Inferior parietal cortex (tissue), 1 donor: ENCODE measurements at regions not wholly inside any gene's neighbourhood (a gene's known extent, or its start where the extent isn't known, plus 50 kb on each side); places are given as distances from the start of the nearest gene placed in this dataset.
"Not testable (repeated sequence)": the region's sequence is repeated elsewhere in the genome, so short reads cannot be mapped to it uniquely, and the experiment has no call there.

Experiments used
- DNase-seq: peaks from one replicate; pipeline ENCODE4 v3.0.0-alpha.2; 2016; ENCODE audit errors: extremely low spot score

DNA sequence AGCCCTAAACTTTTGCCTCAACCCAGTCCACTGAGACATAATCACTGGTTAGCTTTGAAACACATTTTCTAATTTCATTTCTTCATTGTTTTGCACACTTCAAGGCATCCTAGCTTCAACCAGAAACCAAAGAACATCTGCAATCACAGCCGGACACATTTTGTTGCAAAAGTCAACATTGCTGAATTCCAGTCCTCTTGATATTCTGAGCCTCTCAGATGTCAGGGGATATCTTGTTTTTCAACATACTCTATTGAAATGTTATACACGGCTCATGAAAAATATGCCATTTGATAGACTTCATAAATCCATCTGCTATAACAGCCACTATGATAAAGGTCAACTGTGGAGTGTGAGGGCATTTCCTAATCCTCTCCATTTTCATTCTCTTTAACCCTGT lies 241.6 kb upstream of the PUDP start:
- no peak for DNase-seq

DNA sequence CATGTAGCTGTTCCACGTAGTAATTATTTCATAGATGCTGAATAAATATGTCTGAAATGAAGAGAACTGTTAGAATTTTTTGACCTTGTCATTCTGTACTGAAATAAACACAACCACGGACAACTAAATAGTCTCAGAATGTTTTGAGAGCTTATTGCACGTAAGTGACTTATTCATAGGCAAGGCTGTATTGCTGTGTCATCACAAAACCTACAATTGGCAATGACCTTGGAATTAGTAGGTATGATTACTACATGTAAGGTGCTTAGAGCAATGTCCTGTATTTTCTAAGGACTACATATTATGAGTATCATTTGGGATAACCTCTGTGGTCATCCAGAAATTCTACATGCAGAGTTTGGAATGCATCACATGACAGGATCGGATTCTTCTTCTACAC lies 237.2 kb upstream of the PUDP start:
- DNase-seq = no peak

DNA sequence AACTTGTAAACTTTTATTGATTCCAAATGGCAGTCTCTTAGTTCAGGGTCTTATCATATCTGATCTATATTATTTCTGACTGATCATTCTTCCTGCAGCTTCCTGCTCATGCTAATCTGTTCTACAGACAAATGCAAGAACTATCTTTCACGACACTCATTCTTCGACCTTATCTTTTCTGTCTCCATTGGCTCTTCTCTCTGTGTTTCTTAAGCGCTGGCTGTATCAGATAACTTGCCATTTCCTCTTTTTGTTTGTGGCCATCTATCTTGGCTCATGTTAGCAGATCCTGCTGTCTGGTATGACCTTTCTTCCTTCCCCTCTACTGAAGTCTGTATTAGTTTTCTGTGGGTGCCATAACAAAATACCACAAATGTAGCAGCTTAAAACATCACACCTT lies 230.5 kb upstream of the PUDP start:
- DNase-seq = no peak

DNA sequence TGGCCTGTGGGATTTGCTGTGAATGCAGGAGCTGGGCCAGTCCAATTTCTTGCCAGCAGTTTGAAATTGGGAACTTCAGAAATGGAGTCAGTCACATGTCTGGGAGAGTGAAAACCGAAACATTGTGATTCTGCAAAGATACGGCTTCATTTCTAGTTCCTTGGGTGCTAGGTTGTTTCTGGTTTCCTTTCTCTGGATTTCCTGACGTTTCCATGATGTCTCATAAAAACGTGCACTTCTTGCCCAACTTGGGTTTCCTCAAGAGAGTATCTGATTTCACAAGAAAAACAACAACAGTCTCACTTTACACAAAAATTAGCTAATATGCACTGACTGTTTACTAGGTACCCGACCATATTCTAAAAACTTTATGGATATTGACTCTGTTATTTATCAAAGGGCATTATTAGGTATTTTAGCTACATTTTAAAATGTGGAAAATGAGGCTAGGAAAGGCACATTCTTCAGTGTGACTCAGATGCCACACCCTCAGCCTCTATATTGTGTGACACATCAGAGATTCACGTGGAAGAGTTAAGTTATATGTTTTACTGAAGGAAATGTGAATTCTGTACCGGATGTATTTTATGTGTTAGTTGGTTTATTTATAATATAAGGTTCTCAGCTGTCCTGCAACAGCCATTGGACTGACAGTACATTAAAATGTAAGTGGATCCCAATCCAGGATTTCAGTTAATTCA lies 225.0 kb upstream of the PUDP start:
- DNase-seq = no peak

DNA sequence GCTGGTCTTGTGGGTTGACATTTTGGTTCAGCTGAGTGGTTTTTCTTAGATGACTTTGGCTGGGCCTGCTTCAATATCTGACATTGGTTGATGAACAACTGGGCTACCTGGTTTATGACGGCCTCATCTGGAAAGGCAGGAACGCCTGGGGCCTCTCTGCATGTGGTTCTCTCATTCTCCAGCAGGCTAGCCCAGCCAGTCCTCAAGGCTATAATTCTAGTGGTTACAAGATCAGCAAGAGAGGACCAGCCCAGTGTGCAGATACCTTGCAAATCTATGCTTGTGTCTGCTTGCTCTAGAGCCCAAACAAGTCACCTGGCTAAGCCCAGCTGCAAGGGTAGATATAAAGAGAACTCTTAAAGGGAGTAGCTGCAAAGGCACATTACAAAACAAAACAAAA lies 214.2 kb upstream of the PUDP start:
- DNase-seq = no peak

DNA sequence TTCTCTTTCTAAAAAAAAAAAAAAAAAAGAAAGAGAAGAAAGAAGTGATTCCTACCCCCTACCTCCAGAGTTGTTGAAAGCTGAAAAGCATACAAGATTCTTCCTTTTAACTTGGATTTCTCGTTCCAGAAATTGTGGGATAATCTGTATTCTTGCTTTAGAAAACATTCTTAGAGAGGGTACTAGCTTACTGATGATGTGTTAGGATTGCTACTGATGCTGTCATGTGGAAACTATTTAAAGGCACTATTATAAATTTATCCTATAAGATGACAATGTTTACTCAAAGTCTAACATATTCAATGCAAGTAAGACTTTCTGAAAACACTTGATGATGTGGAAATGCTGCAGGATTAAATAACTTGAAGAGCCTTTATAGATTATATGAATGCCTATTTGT lies 204.0 kb upstream of the PUDP start:
- DNase-seq = no peak

DNA sequence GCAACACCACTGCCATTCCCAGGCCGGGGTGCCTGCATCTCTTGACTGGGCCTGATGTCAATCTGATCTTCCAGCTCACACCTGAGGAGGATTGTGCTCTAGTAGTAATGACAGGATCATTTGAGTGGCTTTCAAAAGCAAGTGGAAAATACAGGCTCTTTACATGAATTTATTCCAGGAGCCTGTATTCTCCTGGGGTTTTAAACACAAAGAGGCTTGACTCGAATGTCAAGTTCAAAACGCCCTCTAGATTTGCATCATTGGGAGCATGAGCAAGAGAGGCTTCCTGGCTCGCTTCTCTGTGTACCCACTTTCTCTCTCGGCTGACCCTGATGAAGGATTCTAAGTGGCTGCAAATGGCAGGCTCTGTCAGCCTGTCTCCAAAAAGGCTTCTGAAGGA lies 199.5 kb upstream of the PUDP start:
- DNase-seq = no peak

DNA sequence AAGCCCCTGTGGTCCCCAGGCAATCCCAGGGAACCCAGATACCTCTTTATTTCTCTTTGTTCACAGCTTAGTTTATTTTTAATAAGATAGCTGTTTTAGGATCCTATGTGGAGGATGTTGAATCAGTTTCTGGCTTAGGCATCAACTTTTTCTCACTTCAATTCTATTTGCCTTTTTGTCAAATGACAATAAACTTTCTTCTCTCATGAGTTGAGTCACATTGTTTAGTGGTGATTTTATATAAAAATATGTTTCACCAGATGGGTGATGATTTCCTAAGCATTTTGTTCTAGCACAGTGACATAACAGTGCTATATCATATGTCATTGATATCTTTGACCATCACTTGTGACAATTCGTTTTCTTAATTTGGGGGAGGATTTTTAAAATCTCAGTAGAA lies 198.1 kb upstream of the PUDP start:
- no peak for DNase-seq

DNA sequence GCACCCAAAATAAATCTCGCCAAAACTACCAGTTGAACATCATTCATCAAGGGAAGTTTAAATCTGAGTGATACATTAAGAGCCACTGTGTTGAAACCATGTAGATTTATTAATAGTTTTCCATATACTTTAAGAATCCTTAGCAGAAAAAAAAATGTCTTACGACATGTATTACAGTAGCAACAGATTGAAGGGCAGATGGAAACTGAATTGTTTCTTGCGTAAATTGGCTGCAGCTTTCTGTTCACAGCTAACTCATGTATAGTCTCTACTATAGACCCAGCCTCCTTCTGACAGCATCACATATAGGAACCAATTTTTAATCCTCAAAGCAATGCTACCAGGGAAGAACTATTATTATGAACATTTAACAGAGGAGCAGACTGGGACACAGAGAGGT lies 195.2 kb upstream of the PUDP start:
- DNase-seq = no peak

DNA sequence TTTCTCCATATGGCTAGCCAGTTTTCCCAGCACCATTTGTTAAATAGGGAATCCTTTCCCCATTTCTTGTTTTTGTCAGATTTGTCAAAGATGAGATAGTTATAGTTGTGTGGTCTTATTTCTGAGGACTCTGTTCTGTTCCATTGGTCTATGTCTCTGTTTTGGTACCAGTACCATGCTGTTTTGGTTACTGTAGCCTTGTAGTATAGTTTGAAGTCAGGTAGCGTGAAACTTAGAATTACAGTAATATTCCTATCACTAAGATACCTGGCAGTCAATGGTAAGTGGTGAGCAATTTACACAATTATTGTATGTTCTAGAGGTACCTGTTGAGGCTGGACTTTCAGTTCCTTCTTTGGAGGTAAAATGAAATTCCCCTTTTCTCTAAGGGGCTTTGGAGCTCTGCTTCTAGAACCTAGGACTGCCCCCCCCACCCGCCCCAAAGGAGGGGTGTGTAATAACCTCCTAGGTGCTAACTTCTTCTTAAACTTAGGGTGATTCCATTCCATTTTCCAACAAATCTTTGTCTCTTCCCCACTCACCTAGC lies 187.9 kb upstream of the PUDP start:
- not testable (repeated sequence) for DNase-seq

DNA sequence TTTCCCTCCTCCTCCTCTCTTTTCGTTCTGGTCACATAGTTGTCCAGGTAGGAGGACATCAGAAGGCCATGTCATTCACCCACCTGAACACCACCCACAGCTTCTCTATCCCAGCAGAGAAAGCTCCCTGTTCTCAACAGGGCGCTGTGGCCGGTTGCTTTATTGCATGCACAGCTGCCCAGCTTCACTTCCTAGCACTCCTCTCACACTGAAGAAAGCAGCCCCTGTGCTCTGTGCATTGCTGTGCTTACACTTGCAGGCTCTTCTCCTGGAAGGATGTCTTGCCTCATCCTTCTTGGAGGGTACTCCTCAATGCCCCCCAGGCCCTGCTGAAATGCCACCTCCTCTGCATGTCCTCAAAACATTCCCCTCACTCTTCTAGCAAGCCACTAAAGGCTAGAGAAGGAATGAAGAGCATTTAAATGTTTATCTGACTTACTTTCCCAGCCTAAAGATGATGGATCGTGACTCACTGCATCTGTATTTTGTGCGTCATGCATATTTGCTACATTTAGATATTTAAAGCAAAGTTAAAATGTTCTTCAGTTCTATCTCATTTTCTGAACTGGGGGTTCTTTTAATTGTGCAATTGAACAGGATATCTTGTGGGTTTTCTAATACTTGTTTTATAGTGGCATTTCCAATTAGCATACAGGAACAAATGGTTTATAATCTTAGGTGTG lies 186.4 kb upstream of the PUDP start:
- DNase-seq = no peak

DNA sequence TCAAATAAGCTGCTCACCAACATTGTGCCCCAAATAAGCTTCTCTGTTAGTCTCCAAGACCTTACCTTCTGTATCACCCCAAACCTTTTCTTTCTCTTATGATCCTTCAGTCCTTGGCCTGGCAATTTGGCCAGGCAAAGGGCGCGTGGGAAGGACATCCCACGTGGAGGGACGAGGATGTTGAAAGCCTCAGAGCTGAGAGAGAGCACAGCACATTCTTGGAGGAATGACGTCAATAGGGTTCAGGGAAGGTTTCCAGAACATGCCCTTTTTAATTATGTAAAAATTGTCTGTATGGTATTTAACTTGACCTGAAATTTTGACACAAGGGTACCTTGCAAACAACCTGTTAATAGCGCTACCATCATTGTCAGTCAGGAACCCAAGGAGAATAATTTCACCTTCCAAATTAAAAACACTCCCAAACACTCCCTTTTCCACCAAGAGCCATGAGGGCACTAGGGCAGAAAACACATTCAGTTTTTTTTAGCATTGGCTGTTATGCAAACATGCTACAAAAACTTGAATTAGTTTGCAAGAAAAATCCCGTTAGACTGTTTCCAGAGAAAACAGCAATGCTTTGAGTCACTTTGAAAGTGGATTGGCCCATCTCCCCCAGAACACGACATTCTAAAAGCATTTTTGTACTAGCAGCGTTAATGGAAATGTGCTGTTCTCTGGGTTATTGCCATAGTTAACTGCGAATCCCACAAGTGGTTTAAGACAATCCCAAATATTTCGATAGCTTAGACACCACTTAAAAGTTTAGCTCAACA lies 183.2 kb upstream of the PUDP start:
- no peak for DNase-seq

DNA sequence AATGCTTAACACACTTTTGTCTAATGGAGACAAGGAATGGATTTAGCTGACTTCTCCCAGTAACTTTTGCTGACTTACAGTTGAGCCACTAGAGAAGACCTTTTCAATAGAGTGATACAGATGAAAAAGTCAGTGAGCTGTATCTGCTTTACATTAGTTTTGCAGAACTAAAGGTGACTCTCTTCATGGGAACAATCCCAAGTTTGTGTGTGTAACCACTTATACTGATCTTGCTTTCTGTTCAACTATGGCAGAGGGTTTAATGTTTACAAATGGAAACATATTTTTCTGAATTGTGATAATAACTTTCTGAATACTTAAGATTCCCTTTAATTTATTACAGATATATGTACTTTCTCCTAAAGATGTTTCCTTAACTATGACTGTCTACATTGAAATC lies 182.6 kb upstream of the PUDP start:
- no peak for DNase-seq

DNA sequence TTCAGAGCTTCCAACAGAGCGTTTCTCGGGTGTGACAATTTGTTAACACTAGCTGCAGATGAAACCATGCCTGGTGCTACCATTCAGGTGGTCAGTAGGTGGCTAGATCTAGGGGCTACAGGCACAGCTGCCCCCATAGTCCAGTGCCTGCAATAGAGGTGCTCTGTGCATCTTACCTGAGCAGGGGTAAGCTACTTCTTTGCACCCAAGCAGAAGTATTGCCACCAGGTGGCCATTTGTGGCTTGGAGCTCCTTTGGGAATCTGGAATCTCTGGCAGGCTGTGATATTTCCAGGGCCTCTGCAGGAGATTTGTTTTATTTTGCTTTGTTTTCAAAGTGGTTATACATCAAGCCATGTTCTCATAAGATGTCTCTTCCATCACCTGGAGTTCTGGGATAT lies 170.7 kb upstream of the PUDP start:
- DNase-seq = no peak

DNA sequence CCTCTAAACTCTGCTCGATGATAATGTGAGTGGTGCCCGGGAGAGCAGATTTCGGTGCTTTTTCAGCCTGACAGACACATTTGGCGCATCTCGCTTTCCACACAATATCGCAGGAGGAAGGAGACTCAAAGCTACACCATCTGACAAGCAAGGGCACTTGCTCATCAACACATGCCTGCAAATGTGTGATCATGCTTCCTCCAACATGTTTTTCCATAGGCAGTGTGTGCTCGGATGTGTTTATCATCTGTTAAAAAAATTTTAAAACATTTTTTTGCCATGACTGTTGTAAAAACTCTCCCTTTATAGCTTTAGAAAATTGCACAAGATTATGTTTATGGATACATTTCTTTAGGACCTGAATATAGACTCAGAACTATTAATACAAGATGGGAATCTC lies 170.3 kb upstream of the PUDP start:
- DNase-seq = peak; percentile 6

DNA sequence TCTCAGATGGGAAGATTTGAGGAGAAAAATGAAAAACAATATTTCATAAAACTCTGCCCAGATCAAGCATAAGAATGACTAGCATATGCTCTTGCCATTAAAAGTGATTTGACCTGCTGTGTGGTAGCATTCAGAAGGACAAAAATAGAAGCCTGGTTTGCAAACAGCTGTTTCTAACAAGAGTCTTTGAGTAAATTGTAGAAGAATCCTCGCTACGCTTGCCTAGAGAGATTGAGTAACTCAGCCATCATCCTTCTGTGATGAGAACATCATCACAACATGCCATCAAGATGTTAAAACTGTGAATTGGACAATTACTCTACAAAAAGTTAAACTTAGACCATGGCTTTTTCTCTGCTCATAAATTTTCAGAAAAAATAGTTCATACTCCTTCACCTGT lies 168.9 kb upstream of the PUDP start:
- DNase-seq = peak; percentile 2

DNA sequence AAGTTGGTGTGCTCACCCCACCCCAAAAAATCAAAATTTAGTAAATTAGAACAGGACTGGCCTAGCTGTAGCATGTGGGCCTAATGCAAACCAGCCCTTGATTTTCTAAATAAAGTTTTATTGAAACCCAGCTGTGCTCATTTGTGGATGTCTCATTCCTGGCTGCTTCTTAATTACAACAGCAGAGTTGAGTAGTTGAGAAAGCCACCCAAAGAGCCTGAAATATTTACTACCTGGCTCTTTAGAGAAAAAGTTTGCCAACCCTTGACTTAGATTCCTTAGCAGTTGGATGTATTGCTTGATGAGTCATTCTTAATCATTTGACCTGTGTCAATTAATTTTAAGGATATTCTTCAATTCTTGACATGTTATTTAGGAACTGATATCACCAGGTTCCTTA lies 168.3 kb upstream of the PUDP start:
- DNase-seq = no peak

DNA sequence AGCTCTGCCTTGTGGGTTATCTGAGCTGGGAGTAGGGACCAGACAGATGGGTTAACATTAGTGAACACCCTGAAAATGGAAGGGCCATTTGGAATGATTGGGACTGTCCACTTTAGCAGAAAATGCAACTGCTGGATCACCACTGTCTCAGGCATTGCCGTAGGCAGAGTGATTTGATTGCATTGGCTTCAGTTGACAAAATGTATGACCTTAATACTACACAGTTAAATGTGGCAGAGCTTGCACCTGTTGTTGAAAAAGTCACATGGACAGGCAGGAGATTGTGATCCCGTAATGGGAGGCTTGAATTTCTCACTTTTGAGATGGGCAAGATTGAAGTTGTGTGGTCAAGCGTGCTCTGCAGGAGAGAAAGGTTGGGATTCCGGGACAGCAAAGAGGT lies 166.5 kb upstream of the PUDP start:
- no peak for DNase-seq

DNA sequence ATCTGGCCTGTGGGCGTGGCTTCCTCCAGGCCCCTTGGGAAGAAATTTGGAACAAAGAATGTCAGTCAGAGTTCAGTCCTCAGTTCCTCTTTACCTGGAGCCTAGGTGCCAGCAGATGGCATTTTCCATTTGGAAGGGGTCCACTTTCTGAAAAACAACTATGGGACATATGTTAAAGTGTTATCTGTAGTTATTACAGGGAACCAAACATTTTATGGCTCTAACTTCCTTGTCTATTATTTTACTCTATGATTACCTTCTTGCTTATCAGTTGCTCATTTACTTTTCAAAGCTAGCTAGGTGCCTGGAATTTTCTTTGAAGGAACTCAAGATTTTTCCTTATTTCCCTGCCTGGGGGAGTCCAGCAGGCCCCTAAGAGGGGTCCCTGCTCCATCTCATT lies 159.8 kb upstream of the PUDP start:
- DNase-seq = no peak

DNA sequence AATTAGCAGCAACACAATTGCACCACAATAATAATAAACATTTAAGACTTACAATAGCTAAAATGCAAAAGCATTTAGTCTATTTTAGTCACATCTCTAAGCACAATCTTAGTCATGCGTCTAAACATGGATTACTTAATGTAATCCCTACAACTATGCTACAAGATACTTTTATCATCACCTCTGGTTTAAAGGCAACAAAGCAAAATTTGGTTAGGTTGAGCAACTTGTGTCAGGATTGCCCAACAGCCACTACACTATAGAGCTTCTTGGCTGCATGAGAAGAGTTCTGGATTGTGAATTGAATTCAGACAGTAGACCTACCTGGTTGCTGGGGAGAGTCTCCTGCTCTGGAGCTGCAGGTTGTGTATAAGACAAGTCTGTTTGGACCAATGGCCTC lies 146.5 kb upstream of the PUDP start:
- no peak for DNase-seq

DNA sequence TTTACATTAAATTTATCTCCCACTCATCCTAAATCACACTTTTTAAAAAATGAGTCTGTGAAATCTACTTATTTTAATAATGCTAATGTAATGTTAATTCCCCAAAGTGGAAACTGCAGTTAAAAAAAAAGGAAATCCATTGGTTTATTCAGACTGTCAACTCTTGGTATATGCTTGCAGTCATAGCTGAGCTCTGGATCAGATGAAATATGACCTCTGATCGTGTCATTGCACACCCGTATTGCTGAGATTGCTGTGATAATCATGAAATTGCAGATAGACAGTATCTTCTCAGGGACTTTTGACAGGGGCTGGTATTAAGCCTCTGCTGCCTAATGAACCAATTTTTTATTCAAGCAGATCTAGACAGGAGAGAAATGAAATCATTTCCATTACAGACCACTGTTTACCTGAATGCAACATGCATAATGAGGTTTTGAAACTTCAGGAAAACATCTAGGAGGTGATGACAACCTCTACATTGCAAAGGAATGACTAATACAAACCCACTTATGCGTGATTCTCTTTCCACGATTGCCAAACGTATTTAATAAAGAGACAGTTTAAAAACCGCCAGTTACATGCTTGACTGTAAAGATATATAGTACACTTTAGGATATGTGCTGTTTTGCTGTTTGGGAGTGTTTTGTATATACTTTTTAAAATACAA lies 138.3 kb upstream of the PUDP start:
- no peak for DNase-seq

DNA sequence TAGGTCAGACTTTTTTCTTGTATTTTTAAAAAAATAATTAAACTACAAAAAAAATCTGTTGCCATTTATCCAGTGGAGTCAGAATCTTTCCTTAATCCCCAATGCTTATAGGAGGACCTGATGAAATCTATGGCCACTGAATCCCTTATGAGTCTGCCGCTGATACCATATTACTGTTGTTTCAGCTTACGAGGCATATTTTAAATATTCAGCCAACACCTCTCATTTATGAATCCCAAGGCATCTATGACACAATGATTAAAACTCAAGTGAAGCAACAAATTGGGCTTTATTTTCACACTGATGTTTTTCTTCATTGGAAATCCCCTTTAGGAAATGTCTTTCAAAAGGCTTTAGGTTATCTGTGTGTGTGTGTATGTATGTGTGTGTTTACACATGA lies 137.8 kb upstream of the PUDP start:
- no peak for DNase-seq
